Smooth muscle cell (in vitro differentiated cells): ENCODE measurements at regions not wholly inside any gene's neighbourhood (a gene's known extent, or its start where the extent isn't known, plus 50 kb on each side); places are given as distances from the start of the nearest gene placed in this dataset.

Source experiments
- DNase-seq: peaks from one replicate; lab custom pipeline; 2025; ENCODE audit not compliant: unreplicated experiment; lab: John Stamatoyannopoulos, UW
- H2AFZ ChIP-seq: fragments of 200-600 bp; sonication (generic); 2 replicates; pipeline ENCODE4 v1.6.0; 2016; ENCODE audit warnings: antibody characterized with exemption, low read depth, mild to moderate bottlenecking
- H3F3A ChIP-seq: fragments of 200-600 bp; sonication (generic); 2 replicates; pipeline ENCODE4 v1.6.0; 2017; ENCODE audit warnings: antibody characterized with exemption, low read depth
- H3K27ac ChIP-seq: fragments of 200-600 bp; sonication (generic); 2 replicates; pipeline ENCODE4 v1.5.1; 2016; ENCODE audit warnings: low read depth, mild to moderate bottlenecking
- H3K27me3 ChIP-seq: fragments of 200-600 bp; sonication (generic); 2 replicates; pipeline ENCODE4 v1.6.1; 2016; ENCODE audit warnings: low read depth, mild to moderate bottlenecking
- H3K36me3 ChIP-seq: fragments of 200-600 bp; sonication (generic); 2 replicates; pipeline ENCODE4 v1.5.1; 2016; ENCODE audit warnings: low read depth
- H3K4me1 ChIP-seq: fragments of 200-600 bp; sonication (generic); 2 replicates; pipeline ENCODE4 v1.5.1; 2016; ENCODE audit warnings: low read depth
- H3K4me2 ChIP-seq: fragments of 200-600 bp; sonication (generic); 2 replicates; pipeline ENCODE4 v1.6.0; 2016; ENCODE audit warnings: mild to moderate bottlenecking
- H3K4me3 ChIP-seq: fragments of 200-600 bp; sonication (generic); 2 replicates; pipeline ENCODE4 v1.5.1; 2016; ENCODE audit warnings: mild to moderate bottlenecking
- H3K79me2 ChIP-seq: fragments of 200-600 bp; sonication (generic); 2 replicates; pipeline ENCODE4 v1.6.0; 2016; ENCODE audit warnings: low read depth, mild to moderate bottlenecking
- H3K9ac ChIP-seq: fragments of 200-600 bp; sonication (generic); 2 replicates; pipeline ENCODE4 v1.6.0; 2016; ENCODE audit warnings: low read depth
- H3K9me3 ChIP-seq: fragments of 200-600 bp; sonication (generic); replicated peaks from 2 replicates; pipeline ENCODE4 v1.5.1; 2016; ENCODE audit warnings: low read depth
- H4K20me1 ChIP-seq: fragments of 200-600 bp; sonication (generic); 2 replicates; pipeline ENCODE4 v1.6.0; 2016; ENCODE audit warnings: low read depth
- WGBS: methylation state at CpG from one replicate; pipeline ENCODE4 v1.1.7; 2016; ENCODE audit warnings: low lambda C conversion rate; 5-methylcytosine and 5-hydroxymethylcytosine counted together
- TF ChIP-seq, protein P1 (sequence below): fragments of 200-600 bp; sonication (generic); IDR thresholded peaks from 2 replicates; pipeline ENCODE4 v1.5.1; 2017; ENCODE audit warnings: borderline replicate concordance, mild to moderate bottlenecking, antibody characterized with exemption; ENCODE audit not compliant: insufficient read depth, poor library complexity, severe bottlenecking

GRCh38 chr1:87959236-87959635, 630.6 kb downstream of the LMO4 start:
- Histone ChIP-seq H3K4me1 (peaks cover 19% of the 10 kb centered on the region), H3K4me3 (no peak overlapping the region), H3K36me3 (no peaks in the 10 kb centered on the region), H3K9me3 (no peaks in the 10 kb centered on the region), H3K4me2 (no peak overlapping the region), H3K9ac (no peak overlapping the region), H3F3A (peaks cover 8% of the 10 kb centered on the region), H4K20me1 (no peaks in the 10 kb centered on the region), H3K27me3 (no peaks in the 10 kb centered on the region), H3K27ac (no peak overlapping the region), H2AFZ (no peak overlapping the region), H3K79me2 (no peaks in the 10 kb centered on the region)
- WGBS: 82% methylated on average over 4 of the region's 4 CpGs
- TF ChIP-seq, protein P1, sequence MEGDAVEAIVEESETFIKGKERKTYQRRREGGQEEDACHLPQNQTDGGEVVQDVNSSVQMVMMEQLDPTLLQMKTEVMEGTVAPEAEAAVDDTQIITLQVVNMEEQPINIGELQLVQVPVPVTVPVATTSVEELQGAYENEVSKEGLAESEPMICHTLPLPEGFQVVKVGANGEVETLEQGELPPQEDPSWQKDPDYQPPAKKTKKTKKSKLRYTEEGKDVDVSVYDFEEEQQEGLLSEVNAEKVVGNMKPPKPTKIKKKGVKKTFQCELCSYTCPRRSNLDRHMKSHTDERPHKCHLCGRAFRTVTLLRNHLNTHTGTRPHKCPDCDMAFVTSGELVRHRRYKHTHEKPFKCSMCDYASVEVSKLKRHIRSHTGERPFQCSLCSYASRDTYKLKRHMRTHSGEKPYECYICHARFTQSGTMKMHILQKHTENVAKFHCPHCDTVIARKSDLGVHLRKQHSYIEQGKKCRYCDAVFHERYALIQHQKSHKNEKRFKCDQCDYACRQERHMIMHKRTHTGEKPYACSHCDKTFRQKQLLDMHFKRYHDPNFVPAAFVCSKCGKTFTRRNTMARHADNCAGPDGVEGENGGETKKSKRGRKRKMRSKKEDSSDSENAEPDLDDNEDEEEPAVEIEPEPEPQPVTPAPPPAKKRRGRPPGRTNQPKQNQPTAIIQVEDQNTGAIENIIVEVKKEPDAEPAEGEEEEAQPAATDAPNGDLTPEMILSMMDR: no peak
- DNase-seq: no peak

- Histone ChIP-seq H3K27ac (no peak overlapping the region), H2AFZ (no peak overlapping the region), H3K27me3 (no peaks in the 10 kb centered on the region), H4K20me1 (no peaks in the 10 kb centered on the region), H3K9ac (no peak overlapping the region), H3K79me2 (no peaks in the 10 kb centered on the region), H3F3A (peaks cover 9% of the 10 kb centered on the region), H3K9me3 (no peaks in the 10 kb centered on the region), H3K36me3 (no peaks in the 10 kb centered on the region), H3K4me1 (no peaks in the 10 kb centered on the region), H3K4me2 (no peak overlapping the region), H3K4me3 (no peak overlapping the region)
- TF ChIP-seq, protein P1: no peak
- no peak for DNase-seq
These were observed 633.3 kb downstream of the LMO4 start for GRCh38 chr1:87961992-87962391.

- Histone ChIP-seq H3K9ac (no peak overlapping the region), H4K20me1 (no peaks in the 10 kb centered on the region), H3K4me2 (no peak overlapping the region), H2AFZ (no peak overlapping the region), H3K27ac (no peak overlapping the region), H3K79me2 (no peaks in the 10 kb centered on the region), H3K4me3 (no peak overlapping the region), H3F3A (peaks cover 16% of the 10 kb centered on the region), H3K27me3 (no peaks in the 10 kb centered on the region), H3K36me3 (no peaks in the 10 kb centered on the region), H3K9me3 (no peaks in the 10 kb centered on the region), H3K4me1 (peaks cover 9% of the 10 kb centered on the region)
- no peak for DNase-seq
- 72% methylated on average over 2 of the region's 2 CpGs for WGBS
- TF ChIP-seq, protein P1: no peak
These were observed 634.9 kb downstream of the LMO4 start for GRCh38 chr1:87963556-87963955.

DNA sequence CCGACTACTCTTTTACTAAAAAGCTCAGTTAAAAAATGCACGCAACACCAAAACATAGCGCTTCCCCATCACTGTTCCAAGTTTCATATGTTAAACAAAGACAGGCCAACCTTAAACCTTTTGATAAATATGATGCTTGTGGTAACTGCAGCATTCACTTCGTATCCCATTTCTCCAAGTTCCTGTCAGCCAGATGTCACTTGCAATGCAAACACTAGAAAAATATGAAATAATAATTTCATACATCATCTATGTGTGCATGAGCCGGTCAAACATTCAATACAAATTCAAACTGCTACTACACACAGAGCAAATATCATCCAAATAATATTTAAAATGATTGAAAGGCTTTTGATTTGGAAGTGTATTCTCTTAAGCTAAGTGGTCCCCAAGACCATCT, 636.5 kb downstream of the LMO4 start:
- no peak overlapping the region for H3K4me3 ChIP-seq
- H3K27me3 ChIP-seq: no peaks in the 10 kb centered on the region
- no peak overlapping the region for H2AFZ ChIP-seq
- peaks cover 14% of the 10 kb centered on the region for H3K4me1 ChIP-seq
- H3K4me2 ChIP-seq: no peak overlapping the region
- H3K9ac ChIP-seq: no peak overlapping the region
- DNase-seq: no peak
- H3K9me3 ChIP-seq: no peaks in the 10 kb centered on the region
- H3K79me2 ChIP-seq: no peaks in the 10 kb centered on the region
- no peak overlapping the region for H3K27ac ChIP-seq
- TF ChIP-seq, protein P1: no peak
- 95% methylated on average over 5 of the region's 5 CpGs for WGBS
- H4K20me1 ChIP-seq: no peaks in the 10 kb centered on the region
- H3F3A ChIP-seq: peaks cover 16% of the 10 kb centered on the region
- H3K36me3 ChIP-seq: no peaks in the 10 kb centered on the region
